ENCODE measurements at regions not wholly inside any gene's neighbourhood (a gene's known extent, or its start where the extent isn't known, plus 50 kb on each side); places are given as distances from the start of the nearest gene placed in this dataset.
A peak's percentile ranks its signal among the peaks of the same experiment; 100 is the strongest.

- no peak overlapping the region for H3K27ac ChIP-seq (ENCODE audit: low read depth, low read length)
- no peak overlapping the region for H3K9ac ChIP-seq (replicated peaks in 1 of 4; ENCODE audit: extremely low read depth in 1 of 4, low read depth in 3 of 4, low read length in 3 of 4)
- H4K91ac ChIP-seq (replicated peaks; ENCODE audit: insufficient read length, low read length) = no peak overlapping the region
- no peak overlapping the region for H2AFZ ChIP-seq (ENCODE audit: low read length)
- no peak overlapping the region for H2BK120ac ChIP-seq (replicated peaks; ENCODE audit: low read depth, low read length)
- no peaks in the 10 kb centered on the region for H4K20me1 ChIP-seq (replicated peaks in 1 of 2; ENCODE audit: control insufficient read depth in 1 of 2, insufficient read depth in 2 of 2, low read length in 2 of 2)
- no peak overlapping the region for H3K14ac ChIP-seq (ENCODE audit: insufficient read length)
- H3K36me3 ChIP-seq (ENCODE audit: control insufficient read depth in 2 of 4, insufficient read depth in 4 of 4, low read length in 3 of 4) = no peaks in the 10 kb centered on the region
- no peak overlapping the region for H2AK5ac ChIP-seq (ENCODE audit: low read depth, low read length)
- no peaks in the 10 kb centered on the region for H3K79me2 ChIP-seq (ENCODE audit: control insufficient read depth in 1 of 2, insufficient read depth in 2 of 2, low read length in 2 of 2)
- H4K5ac ChIP-seq (ENCODE audit: insufficient read length, low read depth, low read length) = no peak overlapping the region
- no peak overlapping the region for H4K8ac ChIP-seq (ENCODE audit: extremely low read depth, insufficient read depth, low read length)
- no peaks in the 10 kb centered on the region for H3K23me2 ChIP-seq (ENCODE audit: low read depth, low read length)
- H3K27me3 ChIP-seq (replicated peaks in 1 of 4; ENCODE audit: control insufficient read depth in 3 of 4, extremely low read depth in 1 of 4, insufficient read depth in 3 of 4, low read length in 3 of 4) = no peaks in the 10 kb centered on the region
- H3K4me1 ChIP-seq (replicated peaks in 1 of 4; ENCODE audit: control insufficient read depth in 3 of 4, insufficient read depth in 4 of 4, low read length in 3 of 4) = no peaks in the 10 kb centered on the region
- H3K9me3 ChIP-seq (ENCODE audit: insufficient read depth in 2 of 2, low read depth in 1 of 2, low read length in 1 of 2) = no peaks in the 10 kb centered on the region
- WGBS, 2 experiments (ENCODE audit: extremely low coverage in 1 of 2, insufficient coverage in 1 of 2, insufficient read length in 1 of 2, insufficient replicate concordance in 2 of 2, low coverage in 1 of 2, low lambda C conversion rate in 2 of 2, missing lambda C conversion rate in 1 of 2) = 83% methylated on average over 2 of the region's 2 CpGs; no CpG with 5 or more reads in 1 of the 2 experiments
- no peak overlapping the region for H2BK12ac ChIP-seq (ENCODE audit: low read depth, low read length)
- no peak overlapping the region for H2BK20ac ChIP-seq (ENCODE audit: low read length)
- no peak overlapping the region for H2BK5ac ChIP-seq (ENCODE audit: low read depth, low read length)
- no peaks in the 10 kb centered on the region for H3K79me1 ChIP-seq (ENCODE audit: low read depth, low read length)
- H2BK15ac ChIP-seq (ENCODE audit: low read length) = no peak overlapping the region
- no peak for FAIRE-seq
- no peak overlapping the region for H3K56ac ChIP-seq (replicated peaks; ENCODE audit: insufficient read length, low read depth, low read length)
- TF ChIP-seq RAD21 (IDR thresholded peaks at IDR 0.05 in 1 of 2, conservative IDR thresholded peaks at IDR 0.05 in 1 of 2; ENCODE audit: low read depth in 2 of 2, low read length in 2 of 2) (peak; percentile 35 to 39; a peak in 3 of 4 replicates), SIX5 (IDR thresholded peaks at IDR 0.05; ENCODE audit: low read depth, low read length) (no peak), CTCF (IDR thresholded peaks at IDR 0.05; ENCODE audit: control extremely low read depth in 1 of 3, insufficient read depth in 1 of 3, low read depth in 1 of 3, low read length in 3 of 3) (peak in 2 of 3 experiments; percentile 20 to 53; a peak in 2 of 4 replicates)
- no peak overlapping the region for H3K4me3 ChIP-seq (ENCODE audit: extremely low read depth in 1 of 4, insufficient read depth in 2 of 4, low read depth in 3 of 4, low read length in 4 of 4)
- H3K4me2 ChIP-seq (ENCODE audit: insufficient read depth in 1 of 2, low read depth in 2 of 2, low read length in 2 of 2) = no peak overlapping the region
- H3K23ac ChIP-seq (ENCODE audit: insufficient read length) = no peak overlapping the region
- CTCF ChIA-PET (ENCODE audit: partially characterized antibody) = interaction anchor here (1.0 to 2.0 kb wide), 10 partner anchors 10 to 472 kb away, joined by 3 to 8 read pairs (median 4); no protein-coding TSS in a partner anchor
- no peak for DNase-seq (ENCODE audit: low read depth in 1 of 2, low spot score in 2 of 2)
- H3K4ac ChIP-seq (replicated peaks; ENCODE audit: insufficient read length, low read depth, low read length) = no peak overlapping the region
- no peak overlapping the region for H3K18ac ChIP-seq (ENCODE audit: extremely low read depth, low read length)
- POLR2A ChIA-PET (ENCODE audit: partially characterized antibody) = no interaction called here
Measured at GRCh38 chr17:71959154-71959553, 161.7 kb upstream of the SOX9 start.
